MCF 10A (cell line): ENCODE measurements at regions not wholly inside any gene's neighbourhood (a gene's known extent, or its start where the extent isn't known, plus 50 kb on each side); places are given as distances from the start of the nearest gene placed in this dataset.

Source experiments
- BruUV-seq: library from RNA; stranded (reverse); fragments of 400-500 nt; replicated peaks from 2 replicates; lab custom pipeline; 2021; lab: Mats Ljungman, UMichigan
- CTCF ChIA-PET: fragments of 300-600 bp; sonication (Branson Sonifier 250); formaldehyde crosslinking; extraction: SDS; loops from one replicate; lab custom pipeline; 2021; ENCODE audit warnings: antibody characterized with exemption, inconsistent platforms; lab: Yijun Ruan, JAX
- POLR2A ChIA-PET: fragments of 300-600, 350-650 bp; sonication (Branson Sonifier 250); formaldehyde crosslinking; extraction: SDS; loops from one replicate; lab custom pipeline; 2020; ENCODE audit warnings: antibody characterized with exemption, inconsistent platforms; lab: Yijun Ruan, JAX
- DNase-seq: peaks from one replicate; pipeline ENCODE4 v3.0.0-alpha.2; 2018; ENCODE audit not compliant: unreplicated experiment
- H3K27ac Mint-ChIP-seq: one replicate; pipeline ENCODE4 v1.8.0; 2022; ENCODE audit warnings: mild to moderate bottlenecking, low read depth, mixed read lengths; ENCODE audit not compliant: unreplicated experiment
- H3K27me3 Mint-ChIP-seq: one replicate; pipeline ENCODE4 v1.8.0; 2022; ENCODE audit warnings: mixed read lengths; ENCODE audit not compliant: insufficient read depth, unreplicated experiment
- H3K36me3 Mint-ChIP-seq: one replicate; pipeline ENCODE4 v1.8.0; 2022; ENCODE audit warnings: mild to moderate bottlenecking, moderate library complexity, mixed read lengths; ENCODE audit not compliant: insufficient read depth, unreplicated experiment
- H3K4me1 Mint-ChIP-seq: one replicate; pipeline ENCODE4 v1.8.0; 2022; ENCODE audit warnings: mixed read lengths; ENCODE audit not compliant: insufficient read depth, unreplicated experiment
- H3K4me3 Mint-ChIP-seq: one replicate; pipeline ENCODE4 v1.8.0; 2022; ENCODE audit warnings: mild to moderate bottlenecking, moderate library complexity, mixed read lengths; ENCODE audit not compliant: unreplicated experiment
- H3K9me3 Mint-ChIP-seq: one replicate; pipeline ENCODE4 v1.8.0; 2022; ENCODE audit warnings: mixed read lengths; ENCODE audit not compliant: unreplicated experiment
- intact Hi-C: fragments of 100-400 bp; cut with micrococcal nuclease; formaldehyde crosslinking; loops from 2 replicates; pipeline ENCODE4 v1.14.1; 2022
- TF ChIP-seq, protein P1 (sequence below): fragments of 200-600 bp; IDR thresholded peaks from one replicate; pipeline ENCODE4 v1.8.0; 2022; ENCODE audit warnings: antibody characterized with exemption, mild to moderate bottlenecking; ENCODE audit not compliant: unreplicated experiment

DNA sequence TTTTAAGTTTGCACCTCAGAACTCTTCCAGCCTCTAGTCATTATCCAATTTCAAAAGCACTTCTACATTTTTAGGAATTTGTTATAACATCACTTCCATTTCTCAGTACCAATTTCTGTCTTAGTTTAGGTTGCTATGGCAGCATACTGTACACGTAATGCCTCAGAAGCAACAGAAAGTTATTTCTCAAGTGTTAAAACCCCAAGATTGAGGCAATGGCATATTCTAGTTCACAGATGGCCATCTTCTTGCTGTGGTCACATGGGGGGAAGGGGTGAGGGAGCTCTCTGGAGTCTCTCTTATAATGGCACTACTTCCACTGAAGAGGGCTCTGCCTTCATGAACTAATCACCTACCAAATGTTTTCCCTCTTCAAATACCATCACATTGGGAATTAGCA, 220.3 kb upstream of the CTSO start:
- no peak for DNase-seq
- H3K4me1 Mint-ChIP-seq: peaks cover 10% of the 10 kb centered on the region
- ChIA-PET POLR2A (no interaction called here), CTCF (interaction anchor here (0.8 kb wide), 1 partner anchor 330 kb away, joined by 4 read pairs; no protein-coding TSS in a partner anchor)
- no peaks in the 10 kb centered on the region for H3K36me3 Mint-ChIP-seq
- no peaks in the 10 kb centered on the region for H3K9me3 Mint-ChIP-seq
- TF ChIP-seq, protein P1, sequence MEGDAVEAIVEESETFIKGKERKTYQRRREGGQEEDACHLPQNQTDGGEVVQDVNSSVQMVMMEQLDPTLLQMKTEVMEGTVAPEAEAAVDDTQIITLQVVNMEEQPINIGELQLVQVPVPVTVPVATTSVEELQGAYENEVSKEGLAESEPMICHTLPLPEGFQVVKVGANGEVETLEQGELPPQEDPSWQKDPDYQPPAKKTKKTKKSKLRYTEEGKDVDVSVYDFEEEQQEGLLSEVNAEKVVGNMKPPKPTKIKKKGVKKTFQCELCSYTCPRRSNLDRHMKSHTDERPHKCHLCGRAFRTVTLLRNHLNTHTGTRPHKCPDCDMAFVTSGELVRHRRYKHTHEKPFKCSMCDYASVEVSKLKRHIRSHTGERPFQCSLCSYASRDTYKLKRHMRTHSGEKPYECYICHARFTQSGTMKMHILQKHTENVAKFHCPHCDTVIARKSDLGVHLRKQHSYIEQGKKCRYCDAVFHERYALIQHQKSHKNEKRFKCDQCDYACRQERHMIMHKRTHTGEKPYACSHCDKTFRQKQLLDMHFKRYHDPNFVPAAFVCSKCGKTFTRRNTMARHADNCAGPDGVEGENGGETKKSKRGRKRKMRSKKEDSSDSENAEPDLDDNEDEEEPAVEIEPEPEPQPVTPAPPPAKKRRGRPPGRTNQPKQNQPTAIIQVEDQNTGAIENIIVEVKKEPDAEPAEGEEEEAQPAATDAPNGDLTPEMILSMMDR: no peak
- H3K27me3 Mint-ChIP-seq: no peaks in the 10 kb centered on the region
- H3K4me3 Mint-ChIP-seq: no peak overlapping the region
- no peak overlapping the region for H3K27ac Mint-ChIP-seq
- BruUV-seq: no TSS peak
- intact Hi-C loops: no loop called here

DNA sequence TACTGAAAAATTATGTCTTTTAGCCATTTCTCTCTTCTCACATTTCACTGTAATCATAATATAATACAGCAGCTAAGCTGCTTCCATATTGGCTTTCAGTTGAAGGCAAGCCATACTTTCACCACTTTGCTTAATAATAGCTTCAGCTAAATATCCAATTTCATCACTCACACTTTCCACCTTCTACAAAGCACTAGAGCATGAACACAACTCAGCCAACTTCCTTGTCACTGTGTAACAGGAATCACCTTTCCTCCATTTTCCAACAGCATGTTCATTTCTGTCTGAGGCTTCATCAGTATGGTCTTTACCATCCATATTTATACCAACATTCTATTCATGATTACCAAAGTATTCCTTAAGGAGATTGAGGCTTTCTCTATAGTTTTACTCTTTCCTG, 219.8 kb upstream of the CTSO start:
- intact Hi-C loops: no loop called here
- POLR2A ChIA-PET: no interaction called here
- no peak for DNase-seq
- Mint-ChIP-seq H3K4me3 (no peak overlapping the region), H3K9me3 (no peaks in the 10 kb centered on the region), H3K36me3 (no peaks in the 10 kb centered on the region), H3K27me3 (no peaks in the 10 kb centered on the region), H3K4me1 (peaks cover 15% of the 10 kb centered on the region), H3K27ac (no peak overlapping the region)
- CTCF ChIA-PET: no interaction called here
- TF ChIP-seq, protein P1: no peak
- BruUV-seq: no TSS peak

GRCh38 chr4:156169861-156170260, 216.2 kb upstream of the CTSO start:
- no peak for DNase-seq
- Mint-ChIP-seq H3K36me3 (no peaks in the 10 kb centered on the region), H3K9me3 (no peaks in the 10 kb centered on the region), H3K4me1 (peaks cover 17% of the 10 kb centered on the region), H3K27ac (no peak overlapping the region), H3K4me3 (no peak overlapping the region), H3K27me3 (no peaks in the 10 kb centered on the region)
- BruUV-seq: no TSS peak
- intact Hi-C loops: loop anchor here (1.0 to 2.0 kb wide), 6 partner anchors 57 to 958 kb away; no protein-coding TSS in a partner anchor
- CTCF ChIA-PET: interaction anchor here (0.7 to 3.3 kb wide), 10 partner anchors 8 to 876 kb away, joined by 3 to 20 read pairs (median 4); no protein-coding TSS in a partner anchor
- TF ChIP-seq, protein P1: no peak
- POLR2A ChIA-PET: no interaction called here

DNA sequence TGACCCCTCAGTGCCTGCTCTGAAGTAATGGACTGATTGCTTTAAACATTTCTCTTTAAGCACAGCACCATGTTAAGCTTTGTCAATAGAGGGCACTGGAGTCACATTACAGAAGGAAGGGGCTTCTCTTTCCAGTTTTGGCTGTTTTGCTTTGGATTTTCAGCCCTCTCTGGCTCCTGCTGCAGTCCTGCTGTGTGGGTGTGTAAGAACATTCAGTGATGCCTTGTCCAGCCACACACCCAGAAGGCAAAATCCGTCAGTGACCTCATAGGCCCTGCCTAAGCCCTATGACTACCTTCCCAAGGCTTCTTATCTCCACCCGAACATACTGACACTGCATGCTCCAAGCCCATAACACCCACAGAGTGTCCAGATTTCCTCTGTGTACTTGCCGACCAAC, 215.3 kb upstream of the CTSO start:
- no peaks in the 10 kb centered on the region for H3K36me3 Mint-ChIP-seq
- H3K4me1 Mint-ChIP-seq: peaks cover 17% of the 10 kb centered on the region
- intact Hi-C loops: loop anchor here (1.0 to 2.0 kb wide), 6 partner anchors 56 to 959 kb away; no protein-coding TSS in a partner anchor
- ChIA-PET POLR2A (interaction anchor here (0.6 to 1.3 kb wide), 4 partner anchors 15 to 651 kb away, joined by 3 to 4 read pairs (median 3); no protein-coding TSS in a partner anchor), CTCF (interaction anchor here (0.5 to 3.3 kb wide), 13 partner anchors 9 to 877 kb away, joined by 3 to 20 read pairs (median 3); no protein-coding TSS in a partner anchor)
- H3K4me3 Mint-ChIP-seq: no peak overlapping the region
- DNase-seq: peak; percentile 76
- H3K27me3 Mint-ChIP-seq: no peaks in the 10 kb centered on the region
- peak overlapping the region; percentile 56 for H3K27ac Mint-ChIP-seq
- no peaks in the 10 kb centered on the region for H3K9me3 Mint-ChIP-seq
- TF ChIP-seq, protein P1: peak; percentile 43
- BruUV-seq: no TSS peak
